Inflammatory macrophage (primary cell): ENCODE measurements at regions not wholly inside any gene's neighbourhood (a gene's known extent, or its start where the extent isn't known, plus 50 kb on each side); places are given as distances from the start of the nearest gene placed in this dataset.

Experiments used
- DNase-seq, 2 donors: peaks; one replicate each; pipeline ENCODE4 v3.0.0-alpha.2; 2020 to 2022

- DNase-seq: no peak
Measured at GRCh38 chr2:47315475-47315874, 53.6 kb upstream of the EPCAM start.

DNA sequence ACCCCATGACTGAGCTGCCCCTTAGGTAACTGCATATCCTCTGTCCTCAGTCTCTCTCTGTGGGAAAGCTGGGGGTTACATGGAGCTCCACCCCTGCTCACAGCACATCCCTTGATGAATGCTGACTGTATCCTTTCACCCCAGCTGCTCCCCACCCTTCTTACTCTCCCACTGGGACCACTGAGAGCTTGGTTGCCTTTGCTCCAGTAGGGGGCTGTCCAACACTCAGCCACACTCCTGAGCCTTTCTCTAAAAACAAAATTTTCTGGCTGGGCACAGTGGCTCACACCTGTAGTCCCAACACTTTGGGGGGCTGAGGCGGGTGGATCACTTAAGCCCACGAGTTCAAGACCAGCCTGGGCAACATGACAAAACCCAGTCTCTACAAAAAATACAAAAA is 55.4 kb upstream of the EPCAM start:
- no peak for DNase-seq

DNA sequence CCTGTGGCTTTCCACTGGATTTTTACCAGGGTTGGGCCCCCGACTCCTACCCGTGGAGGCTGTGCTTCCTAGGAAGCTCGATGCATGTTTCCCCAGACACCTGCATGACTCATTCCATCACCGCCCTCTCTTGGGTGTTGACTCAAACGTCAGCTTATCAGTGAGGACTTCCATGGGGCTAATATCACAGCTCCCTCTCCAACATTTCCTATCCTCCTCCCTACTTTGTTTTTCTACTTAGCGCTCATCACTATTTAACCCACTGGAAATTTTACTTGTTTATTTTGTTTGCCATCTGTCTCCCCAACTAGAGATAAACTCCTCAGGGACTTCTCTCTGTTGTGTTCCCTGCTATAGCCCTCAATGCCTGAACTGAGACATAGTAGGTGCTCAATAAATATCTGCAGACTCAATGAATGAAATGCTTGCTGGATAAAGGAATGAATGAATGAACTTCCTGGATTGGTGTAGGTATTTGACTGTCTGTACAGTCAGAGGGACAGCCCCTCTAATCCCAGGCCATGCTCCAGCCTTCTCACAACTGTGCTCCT is 55.9 kb upstream of the EPCAM start:
- no peak for DNase-seq

DNA sequence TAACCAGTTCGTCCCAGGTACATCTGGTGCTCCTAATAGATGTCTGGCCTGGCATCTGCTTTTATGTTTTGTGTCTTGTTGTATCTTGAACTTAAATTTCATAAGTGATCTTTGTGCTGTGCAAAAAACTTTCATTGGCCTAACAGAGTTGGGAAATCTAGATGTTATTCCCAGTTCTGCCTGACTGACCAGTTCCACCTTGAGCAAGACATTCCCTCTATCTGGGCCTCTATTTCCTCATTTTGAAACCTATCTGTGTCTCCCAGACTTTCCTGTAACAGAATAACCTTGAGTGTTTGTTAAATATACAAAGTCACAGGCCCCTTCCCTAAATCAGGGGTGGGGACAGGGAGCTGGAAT is 56.6 kb upstream of the EPCAM start:
- no peak for DNase-seq

- no peak for DNase-seq
Measured at GRCh38 chr2:47311764-47312490, 57.2 kb upstream of the EPCAM start.

GRCh38 chr2:47310801-47311560 is 58.1 kb upstream of the EPCAM start:
- DNase-seq: peak in 1 of 2 donors; percentile 32

GRCh38 chr2:47309952-47310800 is 58.9 kb upstream of the EPCAM start:
- peak; percentile 76 to 79 for DNase-seq

DNA sequence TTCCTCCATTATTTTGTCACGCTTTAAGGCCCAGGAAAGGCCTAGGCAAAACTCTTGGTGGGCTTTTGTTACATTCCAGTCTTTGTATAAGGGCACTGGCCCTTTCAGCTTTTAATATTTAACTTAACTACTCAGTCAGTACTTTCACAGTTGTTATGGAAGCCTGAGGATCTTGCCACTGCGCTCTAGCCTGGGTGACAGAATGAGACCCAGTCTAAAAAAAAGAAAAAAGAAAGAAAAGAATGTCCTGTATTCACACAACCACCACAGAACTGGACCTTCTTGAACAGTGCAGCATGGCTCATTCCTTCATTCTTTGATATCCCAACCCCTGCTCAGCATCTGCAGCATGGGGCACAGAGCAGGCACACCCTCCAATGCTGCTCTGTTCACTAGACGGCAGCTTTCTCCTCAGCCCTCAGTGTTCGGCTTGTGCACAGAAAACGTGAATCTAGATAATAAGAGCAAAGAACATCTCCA is 59.6 kb upstream of the EPCAM start:
- DNase-seq: no peak

GRCh38 chr2:47307066-47307465 is 62.0 kb upstream of the EPCAM start:
- no peak for DNase-seq

DNA sequence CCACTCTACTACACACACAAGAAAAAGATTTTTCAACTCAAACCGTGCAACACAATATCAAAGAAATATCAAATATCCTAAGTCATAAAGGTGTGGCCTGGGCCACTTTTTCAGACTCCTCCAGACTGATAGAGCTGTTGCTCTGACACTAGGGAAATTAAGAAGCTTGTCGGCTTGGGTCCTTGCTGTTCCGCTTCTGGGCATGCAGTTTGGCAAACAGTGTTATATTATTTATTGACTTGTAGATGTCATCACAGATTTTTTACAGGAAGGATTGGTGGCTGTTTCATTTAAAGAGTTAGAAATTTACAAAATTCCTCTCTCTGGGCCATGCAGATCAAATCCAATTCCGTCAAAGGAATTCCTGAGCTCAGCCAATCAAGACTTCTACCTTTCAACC is 64.5 kb upstream of the EPCAM start:
- no peak for DNase-seq

DNA sequence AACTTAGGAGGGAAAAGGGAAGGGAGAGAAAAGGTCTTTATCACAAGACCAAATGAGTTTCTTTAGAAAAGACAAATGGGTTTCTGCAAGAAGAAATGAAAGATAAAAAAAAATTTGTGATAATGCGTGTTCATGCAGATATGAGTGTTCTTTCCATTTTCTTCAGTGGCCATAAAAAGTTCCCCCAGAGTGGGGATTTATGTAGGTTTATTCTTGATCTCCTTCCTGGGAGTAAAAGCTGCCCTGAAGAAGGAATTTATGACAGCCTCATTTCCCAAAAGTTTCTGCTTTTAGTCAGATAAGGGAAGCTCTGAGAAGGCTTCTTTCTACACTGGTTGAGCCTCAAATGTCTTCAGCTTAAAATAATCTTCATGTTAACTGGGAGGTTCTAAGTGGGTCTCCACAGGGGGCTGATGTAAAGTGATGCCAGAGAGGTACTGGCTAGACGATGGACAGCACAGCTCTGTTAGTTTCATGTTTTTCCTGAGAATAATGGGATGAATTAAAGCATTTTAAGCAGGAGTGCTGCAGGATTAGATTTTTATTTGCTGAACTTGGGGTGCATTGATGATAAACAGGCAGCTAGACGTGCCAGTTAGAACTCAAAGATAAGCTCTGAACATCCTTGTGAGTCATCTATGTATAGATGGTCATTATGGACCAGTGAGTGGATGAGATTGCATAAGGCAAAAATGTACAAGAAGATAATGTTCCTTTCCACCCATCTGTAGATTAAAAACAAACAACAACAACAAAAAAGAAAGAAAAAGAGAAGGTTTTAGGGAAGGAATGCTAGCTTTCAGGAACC is 65.6 kb upstream of the EPCAM start:
- DNase-seq: peak; percentile 14 to 21

- DNase-seq: no peak
Measured at GRCh38 chr2:47302308-47302707, 66.8 kb upstream of the EPCAM start.

DNA sequence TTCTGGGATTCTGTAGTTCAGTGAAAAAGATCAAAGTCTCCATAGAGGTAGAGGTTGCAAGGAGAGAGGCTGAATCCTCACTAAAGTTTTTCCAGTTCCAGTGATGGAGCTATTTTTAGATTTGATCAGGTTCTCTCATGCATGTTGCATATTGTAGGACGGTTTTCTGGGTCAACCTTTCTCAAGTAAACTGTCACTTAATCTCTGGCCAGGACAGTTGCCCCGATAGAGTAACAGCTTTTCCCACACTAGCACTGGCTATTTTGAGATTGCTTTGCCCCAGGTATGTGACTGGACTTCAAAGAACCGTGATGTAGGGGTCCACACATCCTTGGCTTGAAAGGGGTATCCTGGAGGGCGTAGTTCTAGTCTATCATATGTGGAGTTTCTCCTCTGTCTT is 67.4 kb upstream of the EPCAM start:
- DNase-seq: no peak

DNA sequence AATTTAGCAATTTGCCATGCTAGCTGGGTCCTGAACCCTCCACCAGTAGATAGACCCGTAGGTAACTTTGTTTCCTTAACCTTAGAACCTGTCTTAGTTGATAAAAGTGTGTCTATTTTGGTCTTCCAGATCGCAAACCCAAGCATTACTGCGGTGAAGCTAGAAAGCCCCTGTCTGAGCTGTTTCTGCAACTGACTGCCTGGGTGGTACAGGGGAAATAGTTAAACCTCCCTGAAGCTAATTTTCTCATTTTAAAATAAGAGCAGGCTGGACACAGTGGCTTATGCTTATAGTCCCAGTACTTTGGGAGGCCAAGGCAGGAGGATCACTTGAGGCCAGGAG is 67.9 kb upstream of the EPCAM start:
- no peak for DNase-seq

- peak; percentile 84 to 86 for DNase-seq
Measured at GRCh38 chr2:47300609-47301276, 68.4 kb upstream of the EPCAM start.

DNA sequence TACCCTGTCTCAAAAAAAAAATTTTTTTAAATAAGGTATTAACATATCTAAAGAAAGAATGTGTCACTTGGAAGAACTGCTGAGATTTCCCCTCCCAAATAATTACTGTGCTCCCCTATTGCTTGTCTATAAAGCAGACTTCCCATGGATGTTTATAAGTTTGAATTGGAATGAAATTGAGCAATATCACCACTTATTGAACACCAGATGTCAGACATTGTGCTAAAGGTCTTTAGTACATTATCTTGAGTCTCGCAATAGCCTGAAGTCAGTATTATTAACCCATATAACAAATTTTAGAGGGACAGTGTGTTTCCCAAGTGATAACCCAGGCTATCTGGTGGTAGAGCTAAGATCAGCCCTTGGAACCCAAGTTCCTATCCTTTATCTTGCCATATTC is 69.0 kb upstream of the EPCAM start:
- DNase-seq: no peak

GRCh38 chr2:47299555-47299954 is 69.6 kb upstream of the EPCAM start:
- DNase-seq: peak; percentile 64 to 72

- DNase-seq: no peak
Measured at GRCh38 chr2:47298771-47299170, 70.3 kb upstream of the EPCAM start.

DNA sequence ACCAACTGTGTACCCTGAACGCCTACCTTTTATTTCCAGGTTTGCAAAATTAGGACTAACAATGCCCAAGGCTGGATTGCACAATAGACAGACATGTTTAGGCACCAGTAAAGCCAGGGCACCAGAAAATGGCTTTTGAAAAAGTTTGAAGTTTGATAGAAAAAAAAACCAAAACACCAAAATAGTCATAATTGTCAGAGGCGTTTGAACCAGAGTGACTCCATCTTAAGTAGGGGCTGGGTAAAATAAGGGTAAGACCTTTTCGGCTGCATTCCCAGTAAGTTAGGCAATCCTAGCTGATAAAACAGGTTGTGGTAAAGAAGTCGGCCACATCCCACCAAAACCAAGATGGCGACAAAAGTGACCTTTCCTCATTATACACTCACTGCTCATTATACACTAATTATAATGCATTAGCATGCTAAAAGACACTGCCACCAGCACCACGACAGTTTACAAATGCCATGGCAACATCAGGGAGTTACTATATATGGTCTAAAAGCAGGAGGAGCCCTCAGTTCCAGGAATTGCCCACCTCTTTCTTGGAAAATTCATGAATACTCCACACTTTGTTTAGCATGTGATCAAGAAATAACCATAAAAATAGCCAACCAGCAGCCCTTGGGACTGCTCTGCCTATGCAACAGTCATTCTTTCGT is 71.2 kb upstream of the EPCAM start:
- DNase-seq: peak; percentile 92

- peak; percentile 79 to 92 for DNase-seq
Measured at GRCh38 chr2:47295981-47296635, 73.0 kb upstream of the EPCAM start.
